GM18499 (cell line): ENCODE measurements at regions not wholly inside any gene's neighbourhood (a gene's known extent, or its start where the extent isn't known, plus 50 kb on each side); places are given as distances from the start of the nearest gene placed in this dataset.

Experiments used
- ATAC-seq: cut with Tn5 transposase; IDR thresholded peaks from one replicate; pipeline ENCODE4 v1.9.1; 2021; ENCODE audit warnings: moderate number of reproducible peaks; ENCODE audit not compliant: insufficient read depth, unreplicated experiment

GRCh38 chr10:111199587-111199986 lies 122.8 kb downstream of the ADRA2A start:
- ATAC-seq, result no peak

DNA sequence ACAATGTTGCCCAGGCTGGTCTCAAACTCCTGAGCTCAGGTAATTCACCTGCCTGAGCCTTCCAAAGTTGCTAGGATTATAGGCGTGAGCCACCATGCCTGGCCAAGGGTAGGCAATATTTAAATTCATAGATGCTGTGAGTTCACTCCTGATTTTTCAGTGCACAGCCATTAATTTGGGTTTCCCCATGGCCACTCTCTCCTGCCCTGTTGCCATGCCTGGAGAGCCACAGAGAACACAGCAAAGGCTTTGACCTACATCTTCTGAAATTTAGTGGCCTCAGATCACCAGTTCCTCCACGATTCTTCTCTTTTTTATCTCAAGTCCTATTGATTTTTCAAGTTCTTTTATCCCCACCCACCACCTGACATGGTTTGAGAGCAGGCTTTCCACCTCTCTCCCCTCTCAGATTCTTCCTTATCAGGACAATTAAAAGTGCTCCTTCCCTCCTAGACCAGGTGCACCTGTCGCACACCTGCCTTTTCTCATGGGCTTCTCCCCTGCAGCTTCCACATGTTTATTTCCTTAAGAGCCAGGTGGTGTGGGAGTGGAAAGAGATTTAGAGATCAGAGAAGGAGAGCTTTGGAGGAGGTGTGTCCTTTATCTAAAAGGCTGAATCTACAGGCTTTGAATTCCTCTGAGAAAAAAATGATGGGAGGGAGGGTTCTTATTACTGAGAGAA lies 123.8 kb downstream of the ADRA2A start:
- no peak for ATAC-seq

DNA sequence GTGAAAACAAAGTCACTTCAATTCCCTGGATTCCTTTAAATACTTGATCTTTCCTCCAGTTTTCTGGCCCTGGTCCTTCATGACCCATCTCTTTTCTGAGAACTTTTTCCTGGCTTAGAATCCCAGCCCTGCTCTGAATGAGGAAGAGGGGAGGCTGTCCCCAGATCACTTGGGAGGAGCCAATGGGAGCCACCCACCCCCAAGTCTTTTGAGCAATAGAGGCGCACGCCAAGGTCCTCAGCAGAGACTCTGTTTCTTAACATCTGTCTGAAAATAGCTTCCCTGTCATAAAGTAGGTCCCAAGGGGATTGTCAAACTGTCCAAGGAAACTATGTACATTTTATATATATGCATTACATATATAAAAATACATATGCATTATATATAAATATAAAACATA lies 126.8 kb downstream of the ADRA2A start:
- no peak for ATAC-seq

DNA sequence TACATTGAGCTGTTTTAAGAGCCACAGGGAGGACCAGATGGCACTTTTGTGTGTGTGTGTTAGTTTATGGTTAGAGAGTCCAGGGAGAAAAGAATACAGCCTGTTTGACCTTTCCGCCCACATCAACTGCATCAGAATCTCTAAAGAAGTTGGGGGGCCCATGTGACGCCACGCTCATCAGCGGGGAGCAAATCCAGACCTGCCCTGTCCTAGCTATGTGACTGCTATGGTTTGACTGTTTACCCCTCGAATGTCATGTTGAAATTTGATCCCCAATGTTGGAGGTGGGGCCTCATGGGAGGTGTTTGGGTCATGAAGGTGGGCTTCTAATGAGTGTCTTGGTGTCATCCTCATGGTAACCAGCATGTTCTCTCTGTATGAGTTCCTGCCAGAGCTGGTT lies 128.0 kb downstream of the ADRA2A start:
- no peak for ATAC-seq

DNA sequence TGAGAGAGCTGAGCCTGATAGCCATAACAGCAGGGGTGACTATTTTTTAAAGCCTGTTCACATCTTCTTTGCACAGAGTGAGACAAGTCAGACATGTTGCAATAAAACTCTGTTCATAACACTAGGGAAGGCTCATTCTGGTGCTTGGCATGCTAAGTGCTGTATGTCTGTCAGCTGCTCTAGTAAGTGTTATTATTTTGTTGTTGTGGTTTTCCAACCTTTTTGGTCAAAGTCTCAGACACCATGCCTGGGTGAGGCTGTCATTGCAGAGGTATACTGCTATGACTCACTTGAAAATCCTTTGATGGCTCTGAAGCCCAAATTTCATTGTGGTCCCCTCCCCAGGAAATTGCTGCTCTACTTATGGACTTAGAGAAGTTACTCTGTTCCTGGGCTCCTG lies 129.7 kb downstream of the ADRA2A start:
- no peak for ATAC-seq

GRCh38 chr10:111207500-111207899 lies 130.7 kb downstream of the ADRA2A start:
- no peak for ATAC-seq

- no peak for ATAC-seq
These were observed 132.1 kb downstream of the ADRA2A start for GRCh38 chr10:111208951-111209350.

DNA sequence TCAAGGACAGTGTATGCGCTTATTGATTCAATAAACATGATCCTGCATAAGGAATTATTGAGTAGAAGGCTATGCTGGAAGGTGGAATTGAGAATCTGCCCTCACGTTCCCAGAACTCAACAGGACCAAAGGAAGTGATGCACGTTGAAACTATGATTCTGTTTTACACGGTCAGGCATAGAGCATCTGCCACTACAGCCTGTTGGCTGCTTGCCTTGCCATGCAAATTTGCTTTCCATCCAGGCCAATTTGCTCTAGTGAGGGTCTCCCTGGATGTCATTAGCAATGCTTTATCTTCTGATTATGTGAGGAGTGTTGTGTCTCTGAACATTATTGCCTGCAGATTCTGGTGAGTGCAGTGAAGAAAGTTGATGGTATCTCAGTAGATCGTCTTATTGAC lies 132.9 kb downstream of the ADRA2A start:
- no peak for ATAC-seq

GRCh38 chr10:111211241-111211640 lies 134.4 kb downstream of the ADRA2A start:
- no peak for ATAC-seq

GRCh38 chr10:111211706-111212105 lies 134.9 kb downstream of the ADRA2A start:
- ATAC-seq, result no peak

DNA sequence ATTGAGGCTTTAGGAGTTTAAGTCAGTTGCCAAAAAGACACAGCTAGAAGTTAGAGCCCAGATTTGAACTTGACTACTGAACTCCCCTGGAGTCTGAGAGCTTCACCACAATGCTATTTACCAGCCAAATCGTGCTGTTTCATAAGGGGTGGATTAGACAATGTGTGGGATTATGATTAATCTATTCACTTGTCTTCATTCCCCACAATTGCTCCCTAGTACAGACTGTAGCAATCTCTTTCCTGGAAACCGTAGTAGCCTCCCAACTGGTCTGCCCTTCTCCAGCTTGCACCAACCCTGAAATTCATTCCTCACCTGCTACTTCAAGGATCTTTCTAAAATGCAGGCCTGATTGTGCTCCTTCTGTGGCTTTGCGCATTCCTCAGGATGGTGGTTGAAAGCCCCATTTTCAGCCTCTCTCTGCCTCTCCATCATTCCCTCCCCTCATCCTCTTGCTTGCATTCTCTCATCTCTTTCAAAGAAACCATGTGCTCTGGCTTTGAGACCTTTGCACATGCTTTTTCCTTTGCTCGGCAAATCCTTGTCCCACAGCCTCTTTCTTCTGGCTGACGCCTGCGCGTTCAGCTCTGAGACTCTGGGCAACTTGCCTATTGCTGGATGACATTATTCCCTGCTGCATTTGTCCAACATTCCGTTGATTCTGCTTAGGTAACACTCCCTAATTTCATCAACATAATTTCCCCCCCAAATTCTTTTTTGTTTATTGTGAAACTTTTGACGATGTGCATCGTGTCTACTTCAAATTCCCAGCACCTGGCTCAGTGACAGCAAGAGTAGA lies 145.1 kb downstream of the ADRA2A start:
- ATAC-seq, result no peak

GRCh38 chr10:111222961-111223360 lies 146.1 kb downstream of the ADRA2A start:
- no peak for ATAC-seq

DNA sequence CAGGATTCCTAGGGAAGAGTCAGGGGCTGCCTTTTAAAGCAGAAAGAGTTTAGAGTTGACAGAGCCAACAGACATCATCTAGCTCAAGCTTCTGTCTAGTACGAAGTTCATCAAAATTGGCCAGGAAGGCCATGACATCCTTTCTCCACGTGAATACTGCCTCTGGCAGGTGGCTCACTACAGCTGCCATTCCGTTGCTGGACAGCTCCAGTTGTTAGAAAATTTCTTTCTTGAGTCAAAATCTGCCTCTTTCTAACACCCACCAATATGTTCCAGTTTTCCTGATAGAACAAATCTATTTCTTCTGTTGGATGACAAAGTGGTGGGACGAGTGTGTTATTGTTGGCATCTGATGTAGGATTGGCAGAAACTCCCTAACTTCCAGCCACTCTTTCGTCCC lies 154.9 kb downstream of the ADRA2A start:
- no peak for ATAC-seq

GRCh38 chr10:111233439-111233838 lies 156.6 kb downstream of the ADRA2A start:
- ATAC-seq, result no peak

DNA sequence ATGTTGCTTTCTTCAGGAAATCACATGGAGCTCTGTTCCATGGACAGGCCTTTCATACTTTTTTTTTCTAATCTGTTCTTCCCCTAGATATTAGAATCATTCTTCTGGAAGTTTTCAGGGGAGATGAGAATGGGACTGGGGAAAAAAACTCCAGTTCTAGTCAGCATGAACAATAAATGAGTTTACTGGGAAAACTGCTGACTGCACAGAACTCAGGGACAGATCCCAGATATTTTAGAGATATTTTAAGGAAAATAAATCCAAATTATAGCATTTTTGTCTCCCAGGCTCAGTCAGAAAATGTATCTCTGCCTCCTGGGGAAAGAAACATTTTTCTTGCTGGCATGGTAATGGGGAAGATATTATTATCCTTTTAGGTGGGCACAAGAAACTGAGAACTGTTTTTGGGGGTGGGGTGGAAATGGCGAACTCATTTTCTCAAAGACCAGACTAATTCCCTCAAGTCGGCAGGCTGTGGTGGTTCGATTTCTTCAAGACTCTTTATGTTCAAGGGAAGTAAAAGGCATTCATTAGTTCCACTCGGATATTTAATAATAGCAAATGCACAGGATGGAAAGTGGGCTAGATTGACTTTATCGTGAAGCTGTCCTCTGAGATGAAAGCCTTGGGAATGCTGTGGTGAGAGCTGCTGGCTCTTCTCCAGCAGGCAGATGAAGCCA lies 157.5 kb downstream of the ADRA2A start:
- ATAC-seq, result no peak

DNA sequence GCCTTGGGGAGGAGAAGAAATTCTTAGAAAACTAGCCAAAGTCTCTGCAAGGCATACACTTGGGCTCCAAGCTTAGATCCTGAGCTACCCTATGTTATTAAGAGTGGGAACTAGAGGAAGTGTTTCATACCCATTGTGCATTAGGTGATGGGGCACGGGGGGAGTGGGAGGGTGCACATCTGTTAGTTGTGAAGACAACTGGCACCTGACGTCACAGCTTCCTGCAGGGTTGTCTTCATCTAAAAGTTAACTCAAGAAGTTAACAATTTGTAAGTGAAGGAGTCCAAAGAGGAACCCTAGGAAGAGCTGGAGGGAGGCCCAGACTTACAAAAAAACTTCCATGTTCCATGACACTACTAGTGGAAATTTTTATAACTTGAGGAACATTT lies 158.1 kb downstream of the ADRA2A start:
- no peak for ATAC-seq

DNA sequence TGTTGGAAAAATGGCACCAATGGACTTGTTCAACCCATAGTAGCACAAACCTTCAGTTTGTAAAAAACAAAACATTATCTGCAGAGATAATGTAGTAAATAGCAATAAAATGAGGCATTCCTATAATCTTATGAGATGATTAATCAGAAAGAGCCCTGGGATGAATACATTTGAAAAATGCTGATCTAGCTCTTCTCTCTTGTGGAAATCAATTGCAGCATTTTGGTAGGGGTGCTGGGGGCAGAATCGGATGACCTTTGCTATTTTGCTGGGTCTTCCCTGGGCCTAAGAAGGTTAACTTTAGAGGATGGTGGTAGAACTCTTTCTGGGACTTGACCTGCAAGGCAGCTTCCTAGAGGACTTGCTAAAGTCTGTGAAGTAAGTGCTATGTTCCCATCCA lies 163.5 kb downstream of the ADRA2A start:
- ATAC-seq, result no peak

DNA sequence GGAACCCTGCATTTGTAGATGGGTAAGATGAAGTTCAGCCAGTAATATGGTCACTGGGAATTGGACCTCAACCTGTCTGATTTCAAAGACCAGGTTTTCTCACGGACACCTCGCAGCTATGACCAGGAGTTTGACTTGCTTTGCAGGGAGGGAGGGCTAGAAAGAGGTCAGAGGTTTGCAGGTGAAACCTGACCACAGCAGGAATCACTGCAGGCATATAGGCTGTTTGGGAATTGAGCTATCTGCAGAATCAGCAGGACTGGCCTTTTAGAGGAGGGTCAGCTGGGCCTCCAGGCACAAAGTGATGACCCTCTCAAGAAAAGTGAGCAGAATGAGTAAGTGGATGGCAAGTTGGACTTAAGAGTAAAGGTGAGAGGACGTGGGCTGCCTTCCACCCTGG lies 166.3 kb downstream of the ADRA2A start:
- ATAC-seq, result no peak

- no peak for ATAC-seq
These were observed 169.3 kb downstream of the ADRA2A start for GRCh38 chr10:111246136-111246535.

DNA sequence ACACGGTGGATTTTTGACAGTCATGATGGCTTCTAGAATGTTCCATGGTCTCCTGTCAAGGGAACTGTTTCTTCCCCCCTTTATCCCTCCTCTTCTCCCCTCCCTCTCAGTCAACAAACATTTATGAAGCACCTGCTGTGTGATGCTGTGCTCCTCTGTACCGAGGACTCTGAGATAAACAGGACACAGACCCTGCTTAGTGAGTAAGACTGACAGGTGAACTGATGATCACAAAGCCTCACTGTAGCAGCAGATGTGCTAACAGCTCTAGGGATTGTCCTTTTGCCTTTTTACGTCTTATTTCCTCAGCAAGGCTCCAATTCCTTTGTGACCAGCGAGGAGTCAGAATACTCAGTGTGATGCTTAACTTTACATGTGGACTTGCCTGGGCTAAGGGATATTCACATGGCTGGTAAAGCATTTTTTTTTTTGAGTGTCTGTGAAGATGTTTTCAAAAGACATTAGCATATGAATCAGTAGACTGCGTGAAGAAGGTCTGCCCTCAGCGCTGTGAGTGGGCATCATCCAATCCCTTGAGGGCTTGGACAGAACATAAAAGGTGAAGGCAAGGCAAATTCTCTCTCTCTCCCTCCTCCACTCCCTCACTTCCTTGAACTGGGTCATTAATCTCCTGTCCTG lies 170.1 kb downstream of the ADRA2A start:
- no peak for ATAC-seq

DNA sequence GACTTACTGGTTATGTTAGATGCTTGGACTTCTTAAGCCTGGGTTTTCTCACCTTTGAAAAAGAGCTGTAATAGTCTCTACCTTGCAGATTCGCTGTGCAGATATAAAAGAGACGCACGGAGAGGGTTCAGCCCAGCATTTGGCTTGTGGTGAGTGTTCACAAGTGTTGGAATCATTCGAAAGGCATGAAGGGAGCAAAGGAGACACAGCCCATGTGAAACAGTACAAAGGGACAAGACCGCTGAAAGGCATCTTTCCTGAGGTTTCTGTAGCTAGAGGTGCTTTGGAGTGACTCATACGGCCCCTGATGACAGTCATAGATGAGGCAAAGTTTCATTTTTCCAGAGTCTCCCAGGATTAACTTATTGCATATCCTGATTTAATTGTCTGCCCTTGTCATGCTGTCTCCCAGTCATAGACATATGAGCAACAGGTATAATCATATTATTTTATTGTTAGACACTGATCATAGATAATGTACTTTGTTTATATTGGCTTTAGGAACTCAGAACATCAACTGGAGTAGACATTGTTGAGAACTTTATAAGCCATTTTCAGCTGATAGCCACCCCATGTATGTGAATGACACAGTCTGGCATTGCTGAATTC lies 171.1 kb downstream of the ADRA2A start:
- ATAC-seq, result no peak
